ENCODE measurements at regions not wholly inside any gene's neighbourhood (a gene's known extent, or its start where the extent isn't known, plus 50 kb on each side); places are given as distances from the start of the nearest gene placed in this dataset.

GRCh38 chr12:111215881-111216280 lies 153.0 kb downstream of the PHETA1 start:
- no peak for DNase-seq (ENCODE audit: low read depth, low spot score)
- Histone ChIP-seq H3K79me2 (ENCODE audit: control insufficient read depth, insufficient read depth, low read length) (no peaks in the 10 kb centered on the region), H2AFZ (ENCODE audit: control insufficient read depth, low read depth, low read length) (no peak overlapping the region), H3K4me3 (no peak overlapping the region), H3K27ac (ENCODE audit: control insufficient read depth, insufficient read depth) (no peak overlapping the region), H3K9me3 (replicated peaks; ENCODE audit: control insufficient read depth, insufficient read depth, low read length) (no peaks in the 10 kb centered on the region), H3K9ac (ENCODE audit: control insufficient read depth, insufficient read depth, low read length) (no peak overlapping the region), H3K4me2 (ENCODE audit: control insufficient read depth, insufficient read depth) (no peak overlapping the region), H3K4me1 (ENCODE audit: control insufficient read depth, insufficient read depth, low read length) (no peaks in the 10 kb centered on the region), H3K36me3 (ENCODE audit: control insufficient read depth in 2 of 2, insufficient read depth in 2 of 2, low read length in 1 of 2) (no peaks in the 10 kb centered on the region), H3K27me3 (replicated peaks in 1 of 2; ENCODE audit: control insufficient read depth in 2 of 2, insufficient read depth in 2 of 2, low read length in 1 of 2) (peaks cover 2% of the 10 kb centered on the region in 2 experiments; a peak in 3 of 4 replicates), H4K20me1 (ENCODE audit: control insufficient read depth, insufficient read depth) (no peaks in the 10 kb centered on the region)
- POLR2A ChIA-PET, result no interaction called here
- intact Hi-C loops (cut with micrococcal nuclease; ENCODE audit: unreplicated experiment) (no loop called here), in situ Hi-C loops (cut with MboI) (no loop called here)
- no peak for FAIRE-seq
- no TSS peak for BruUV-seq (replicated peaks)
- RAD21 ChIA-PET (ENCODE audit: unreplicated experiment), result no interaction called here
- TF ChIP-seq EED (IDR thresholded peaks at IDR 0.05; ENCODE audit: low read depth) (no peak), MEF2A (IDR thresholded peaks at IDR 0.05; ENCODE audit: insufficient read depth, low read depth, low read length) (no peak), HDAC6 (IDR thresholded peaks at IDR 0.05; ENCODE audit: unreplicated experiment) (no peak), NFYA (IDR thresholded peaks at IDR 0.05; ENCODE audit: borderline replicate concordance, low read depth, low read length) (no peak), TAF1 (IDR thresholded peaks at IDR 0.05; ENCODE audit: borderline replicate concordance, low read depth, low read length) (no peak), REST (IDR thresholded peaks at IDR 0.05; ENCODE audit: low read depth, low read length) (no peak), KLF5 (IDR thresholded peaks at IDR 0.05; ENCODE audit: partially characterized antibody) (no peak), JUND (IDR thresholded peaks at IDR 0.05; ENCODE audit: low read depth, low read length) (no peak), POLR2AphosphoS2 (IDR thresholded peaks at IDR 0.05; ENCODE audit: low read depth, low read length) (no peak), RBBP5 (conservative IDR thresholded peaks at IDR 0.05) (no peak), CBX3 (IDR thresholded peaks at IDR 0.05; ENCODE audit: borderline replicate concordance, low read depth) (no peak)
- TF ChIP-seq, protein P1, sequence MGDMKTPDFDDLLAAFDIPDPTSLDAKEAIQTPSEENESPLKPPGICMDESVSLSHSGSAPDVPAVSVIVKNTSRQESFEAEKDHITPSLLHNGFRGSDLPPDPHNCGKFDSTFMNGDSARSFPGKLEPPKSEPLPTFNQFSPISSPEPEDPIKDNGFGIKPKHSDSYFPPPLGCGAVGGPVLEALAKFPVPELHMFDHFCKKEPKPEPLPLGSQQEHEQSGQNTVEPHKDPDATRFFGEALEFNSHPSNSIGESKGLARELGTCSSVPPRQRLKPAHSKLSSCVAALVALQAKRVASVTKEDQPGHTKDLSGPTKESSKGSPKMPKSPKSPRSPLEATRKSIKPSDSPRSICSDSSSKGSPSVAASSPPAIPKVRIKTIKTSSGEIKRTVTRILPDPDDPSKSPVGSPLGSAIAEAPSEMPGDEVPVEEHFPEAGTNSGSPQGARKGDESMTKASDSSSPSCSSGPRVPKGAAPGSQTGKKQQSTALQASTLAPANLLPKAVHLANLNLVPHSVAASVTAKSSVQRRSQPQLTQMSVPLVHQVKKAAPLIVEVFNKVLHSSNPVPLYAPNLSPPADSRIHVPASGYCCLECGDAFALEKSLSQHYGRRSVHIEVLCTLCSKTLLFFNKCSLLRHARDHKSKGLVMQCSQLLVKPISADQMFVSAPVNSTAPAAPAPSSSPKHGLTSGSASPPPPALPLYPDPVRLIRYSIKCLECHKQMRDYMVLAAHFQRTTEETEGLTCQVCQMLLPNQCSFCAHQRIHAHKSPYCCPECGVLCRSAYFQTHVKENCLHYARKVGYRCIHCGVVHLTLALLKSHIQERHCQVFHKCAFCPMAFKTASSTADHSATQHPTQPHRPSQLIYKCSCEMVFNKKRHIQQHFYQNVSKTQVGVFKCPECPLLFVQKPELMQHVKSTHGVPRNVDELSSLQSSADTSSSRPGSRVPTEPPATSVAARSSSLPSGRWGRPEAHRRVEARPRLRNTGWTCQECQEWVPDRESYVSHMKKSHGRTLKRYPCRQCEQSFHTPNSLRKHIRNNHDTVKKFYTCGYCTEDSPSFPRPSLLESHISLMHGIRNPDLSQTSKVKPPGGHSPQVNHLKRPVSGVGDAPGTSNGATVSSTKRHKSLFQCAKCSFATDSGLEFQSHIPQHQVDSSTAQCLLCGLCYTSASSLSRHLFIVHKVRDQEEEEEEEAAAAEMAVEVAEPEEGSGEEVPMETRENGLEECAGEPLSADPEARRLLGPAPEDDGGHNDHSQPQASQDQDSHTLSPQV (IDR thresholded peaks at IDR 0.05), result no peak
- no peak for ATAC-seq
- SMC1A ChIA-PET (ENCODE audit: uncharacterized antibody, unreplicated experiment), result no interaction called here
- WGBS (ENCODE audit: insufficient coverage, insufficient replicate concordance, low lambda C conversion rate, missing lambda C conversion rate), result 66% methylated on average over 12 of the region's 12 CpGs
- CTCF ChIA-PET, result no interaction called here
